OCI-LY1 (cell line): ENCODE measurements at regions not wholly inside any gene's neighbourhood (a gene's known extent, or its start where the extent isn't known, plus 50 kb on each side); places are given as distances from the start of the nearest gene placed in this dataset.

Experiments used
- H2AFZ ChIP-seq: fragments of 200-600 bp; sonication (generic), shearing (Covaris generic); 2 replicates; pipeline ENCODE4 v1.6.0; 2014; ENCODE audit warnings: antibody characterized with exemption, mild to moderate bottlenecking, low read length
- H3F3A ChIP-seq: fragments of 200-600 bp; sonication (generic), shearing (Covaris generic); 2 replicates; pipeline ENCODE4 v1.6.0; 2014; ENCODE audit warnings: mild to moderate bottlenecking, antibody characterized with exemption, low read length, moderate library complexity; ENCODE audit not compliant: insufficient read depth
- H3K27ac ChIP-seq: fragments of 200-600 bp; sonication (generic); 2 replicates; pipeline ENCODE4 v1.5.1; 2014; ENCODE audit warnings: low read length, mixed run types, mild to moderate bottlenecking, low read depth; ENCODE audit not compliant: poor library complexity, severe bottlenecking
- H3K27me3 ChIP-seq: fragments of 200-600 bp; sonication (generic); 2 replicates; pipeline ENCODE4 v1.6.0; 2014; ENCODE audit warnings: antibody characterized with exemption, mild to moderate bottlenecking, low read length, moderate library complexity; ENCODE audit not compliant: insufficient read depth
- H3K36me3 ChIP-seq: fragments of 200-600 bp; sonication (generic); 2 replicates; pipeline ENCODE4 v1.6.1; 2014; ENCODE audit warnings: mild to moderate bottlenecking, antibody characterized with exemption, low read length, moderate library complexity, mixed read lengths; ENCODE audit not compliant: insufficient read depth
- H3K4me1 ChIP-seq: fragments of 200-600 bp; sonication (generic); 2 replicates; pipeline ENCODE4 v1.5.1; 2014; ENCODE audit warnings: mild to moderate bottlenecking, low read length, moderate library complexity; ENCODE audit not compliant: insufficient read depth, severe bottlenecking
- H3K4me2 ChIP-seq: fragments of 200-600 bp; sonication (generic), shearing (Covaris generic); 2 replicates; pipeline ENCODE4 v1.6.1; 2014; ENCODE audit warnings: low read length
- H3K4me3 ChIP-seq: fragments of 200-600 bp; sonication (generic); 2 replicates; pipeline ENCODE4 v1.5.1; 2014; ENCODE audit warnings: low read length, low read depth, mild to moderate bottlenecking, mixed read lengths; ENCODE audit not compliant: poor library complexity, severe bottlenecking
- H3K79me2 ChIP-seq: fragments of 200-600 bp; shearing (Covaris generic); 2 replicates; pipeline ENCODE4 v1.6.1; 2016; ENCODE audit warnings: mixed run types, low read length, mixed read lengths; ENCODE audit not compliant: insufficient read depth
- H3K9ac ChIP-seq: fragments of 200-600 bp; sonication (generic), shearing (Covaris generic); 2 replicates; pipeline ENCODE4 v1.6.1; 2014; ENCODE audit warnings: mild to moderate bottlenecking, low read length, mixed read lengths
- H3K9me2 ChIP-seq: fragments of 200-600 bp; sonication (generic), shearing (Covaris generic); 2 replicates; pipeline ENCODE4 v1.6.1; 2014; ENCODE audit warnings: low read depth, mild to moderate bottlenecking, low read length, mixed read lengths
- H3K9me3 ChIP-seq: fragments of 200-600 bp; shearing (Covaris generic); 2 replicates; pipeline ENCODE4 v1.6.1; 2014; ENCODE audit warnings: low read length, mixed read lengths
- H4K20me1 ChIP-seq: fragments of 200-600 bp; sonication (generic), shearing (Covaris generic); 2 replicates; pipeline ENCODE4 v1.6.0; 2016; ENCODE audit warnings: mild to moderate bottlenecking, low read length; ENCODE audit not compliant: insufficient read depth
- CTCF ChIP-seq: fragments of 200-600 bp; sonication (generic), shearing (Covaris generic); IDR thresholded peaks from 2 replicates; pipeline ENCODE4 v1.5.1; 2017; ENCODE audit warnings: mild to moderate bottlenecking, antibody characterized with exemption, low read length, moderate library complexity, mixed read lengths
- EZH2 ChIP-seq: fragments of 200-600 bp; sonication (generic), shearing (Covaris generic); IDR thresholded peaks from 2 replicates; pipeline ENCODE4 v1.8.0; 2017; ENCODE audit warnings: borderline replicate concordance, mixed run types, mild to moderate bottlenecking, antibody characterized with exemption, low read length, moderate library complexity, mixed read lengths

GRCh38 chr16:6864244-6864643 is 468.4 kb upstream of the RBFOX1 start:
- Histone ChIP-seq H3K9ac (no peak overlapping the region), H3K36me3 (no peaks in the 10 kb centered on the region), H4K20me1 (no peaks in the 10 kb centered on the region), H3K79me2 (no peaks in the 10 kb centered on the region), H3K27ac (no peak overlapping the region), H3K4me1 (no peaks in the 10 kb centered on the region), H3K4me2 (no peak overlapping the region), H2AFZ (no peak overlapping the region), H3F3A (no peaks in the 10 kb centered on the region), H3K9me3 (no peaks in the 10 kb centered on the region), H3K9me2 (no peaks in the 10 kb centered on the region), H3K27me3 (no peaks in the 10 kb centered on the region), H3K4me3 (no peak overlapping the region)
- TF ChIP-seq EZH2 = no peak
- no peak for TF ChIP-seq CTCF

DNA sequence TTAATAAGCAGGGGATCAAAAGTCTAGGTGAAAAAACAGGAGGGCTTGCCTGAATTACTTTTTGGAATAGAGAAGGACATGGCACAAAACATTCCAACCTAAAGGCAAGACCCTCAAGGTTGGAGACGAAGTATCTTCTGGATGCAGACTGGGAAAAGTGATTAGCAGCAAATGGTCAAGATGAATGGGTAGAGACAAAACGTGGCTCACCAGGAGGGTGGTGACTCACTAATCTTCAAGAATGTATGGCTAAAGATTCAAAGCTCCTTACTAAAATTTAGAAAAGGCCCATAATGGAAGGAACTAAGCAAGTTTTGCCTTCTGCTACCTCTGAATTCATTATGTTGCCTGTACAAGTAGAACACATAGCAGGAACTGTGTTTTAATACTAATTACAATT is 469.5 kb upstream of the RBFOX1 start:
- Histone ChIP-seq H3K9me2 (no peaks in the 10 kb centered on the region), H3K4me3 (no peak overlapping the region), H3K79me2 (no peaks in the 10 kb centered on the region), H3K4me1 (no peaks in the 10 kb centered on the region), H3K4me2 (no peak overlapping the region), H4K20me1 (no peaks in the 10 kb centered on the region), H3K27ac (no peak overlapping the region), H3K36me3 (no peaks in the 10 kb centered on the region), H3K27me3 (no peaks in the 10 kb centered on the region), H3K9ac (no peak overlapping the region), H3F3A (no peaks in the 10 kb centered on the region), H3K9me3 (no peaks in the 10 kb centered on the region), H2AFZ (no peak overlapping the region)
- TF ChIP-seq EZH2 (no peak), CTCF (no peak)

- H3K27ac ChIP-seq = no peak overlapping the region
Observed at GRCh38 chr16:6861815-6862477, 470.7 kb upstream of the RBFOX1 start.

More at GRCh38 chr16:6861815-6862477, 470.7 kb upstream of the RBFOX1 start:
- Histone ChIP-seq H3K79me2 (no peaks in the 10 kb centered on the region), H3K9me2 (no peaks in the 10 kb centered on the region), H3K4me2 (no peak overlapping the region), H3K9me3 (no peaks in the 10 kb centered on the region), H3K36me3 (no peaks in the 10 kb centered on the region), H3F3A (no peaks in the 10 kb centered on the region), H3K4me1 (no peaks in the 10 kb centered on the region), H3K4me3 (no peak overlapping the region), H4K20me1 (no peaks in the 10 kb centered on the region), H3K27me3 (no peaks in the 10 kb centered on the region), H3K9ac (no peak overlapping the region), H2AFZ (no peak overlapping the region)
- TF ChIP-seq CTCF (no peak), EZH2 (no peak)
